ENCODE measurements at regions not wholly inside any gene's neighbourhood (a gene's known extent, or its start where the extent isn't known, plus 50 kb on each side); places are given as distances from the start of the nearest gene placed in this dataset.

- TF ChIP-seq, protein P1, sequence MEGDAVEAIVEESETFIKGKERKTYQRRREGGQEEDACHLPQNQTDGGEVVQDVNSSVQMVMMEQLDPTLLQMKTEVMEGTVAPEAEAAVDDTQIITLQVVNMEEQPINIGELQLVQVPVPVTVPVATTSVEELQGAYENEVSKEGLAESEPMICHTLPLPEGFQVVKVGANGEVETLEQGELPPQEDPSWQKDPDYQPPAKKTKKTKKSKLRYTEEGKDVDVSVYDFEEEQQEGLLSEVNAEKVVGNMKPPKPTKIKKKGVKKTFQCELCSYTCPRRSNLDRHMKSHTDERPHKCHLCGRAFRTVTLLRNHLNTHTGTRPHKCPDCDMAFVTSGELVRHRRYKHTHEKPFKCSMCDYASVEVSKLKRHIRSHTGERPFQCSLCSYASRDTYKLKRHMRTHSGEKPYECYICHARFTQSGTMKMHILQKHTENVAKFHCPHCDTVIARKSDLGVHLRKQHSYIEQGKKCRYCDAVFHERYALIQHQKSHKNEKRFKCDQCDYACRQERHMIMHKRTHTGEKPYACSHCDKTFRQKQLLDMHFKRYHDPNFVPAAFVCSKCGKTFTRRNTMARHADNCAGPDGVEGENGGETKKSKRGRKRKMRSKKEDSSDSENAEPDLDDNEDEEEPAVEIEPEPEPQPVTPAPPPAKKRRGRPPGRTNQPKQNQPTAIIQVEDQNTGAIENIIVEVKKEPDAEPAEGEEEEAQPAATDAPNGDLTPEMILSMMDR (IDR thresholded peaks at IDR 0.05; ENCODE audit: low read length), result no peak
- no peak for TF ChIP-seq EZH2 (IDR thresholded peaks at IDR 0.05; ENCODE audit: borderline replicate concordance, low read length)
Measured at GRCh38 chr13:50274181-50274580, 258.9 kb downstream of the KCNRG start.

Data from OCI-LY1 (cell line).